ENCODE measurements at regions not wholly inside any gene's neighbourhood (a gene's known extent, or its start where the extent isn't known, plus 50 kb on each side); places are given as distances from the start of the nearest gene placed in this dataset.

- Mint-ChIP-seq H3K4me3 (no peak overlapping the region), H3K4me1 (no peaks in the 10 kb centered on the region), H3K27ac (no peak overlapping the region), H3K36me3 (peaks cover 12% of the 10 kb centered on the region), H3K9me3 (peaks cover 22% of the 10 kb centered on the region), H3K27me3 (ENCODE audit: low read depth) (no peaks in the 10 kb centered on the region; the same call in 1 of the 2 replicates)
- ATAC-seq (no peak), DNase-seq (ENCODE audit: low spot score) (no peak)
- TF ChIP-seq FOXJ3 (CRISPR knock-in tag; IDR thresholded peaks at IDR 0.05; ENCODE audit: borderline replicate concordance) = no peak
- TF ChIP-seq MXD4 (CRISPR knock-in tag; IDR thresholded peaks at IDR 0.05; ENCODE audit: borderline replicate concordance) = no peak
- no peak for TF ChIP-seq NR1H2 (CRISPR knock-in tag; IDR thresholded peaks at IDR 0.05)
- TF ChIP-seq TEAD4 (CRISPR knock-in tag; IDR thresholded peaks at IDR 0.05) = no peak
- no peak for TF ChIP-seq ZNF416 (CRISPR knock-in tag; IDR thresholded peaks at IDR 0.05)
- TF ChIP-seq ATF1 (CRISPR knock-in tag; IDR thresholded peaks at IDR 0.05) = no peak
- no peak for TF ChIP-seq FOXK1 (CRISPR knock-in tag; IDR thresholded peaks at IDR 0.05)
- TF ChIP-seq ATF3 (CRISPR knock-in tag; conservative IDR thresholded peaks at IDR 0.05) = no peak
- no peak for TF ChIP-seq FOXP1 (CRISPR knock-in tag; IDR thresholded peaks at IDR 0.05; ENCODE audit: borderline replicate concordance)
- TF ChIP-seq ESRRA (CRISPR knock-in tag; IDR thresholded peaks at IDR 0.05; ENCODE audit: borderline replicate concordance) = no peak
- no peak for TF ChIP-seq NFYB (CRISPR knock-in tag; conservative IDR thresholded peaks at IDR 0.05; ENCODE audit: low read depth)
- CTCF ChIA-PET = interaction anchor here (0.6 kb wide), 1 partner anchor 806 kb away, joined by 3 read pairs; no protein-coding TSS in a partner anchor
- POLR2A ChIA-PET = no interaction called here
Measured at GRCh38 chr5:117271656-117272055, 697.0 kb upstream of the SEMA6A start.

- Mint-ChIP-seq H3K27me3 (ENCODE audit: low read depth) (no peaks in the 10 kb centered on the region), H3K27ac (no peak overlapping the region), H3K4me1 (peaks cover 8% of the 10 kb centered on the region; the same call in 1 of the 2 replicates), H3K4me3 (no peak overlapping the region), H3K36me3 (peaks cover 26% of the 10 kb centered on the region), H3K9me3 (peaks cover 37% of the 10 kb centered on the region)
- CTCF ChIA-PET = no interaction called here
- TF ChIP-seq ZNF512 (CRISPR knock-in tag; IDR thresholded peaks at IDR 0.05; ENCODE audit: borderline replicate concordance) = no peak
- no peak for TF ChIP-seq SOX15 (CRISPR knock-in tag; IDR thresholded peaks at IDR 0.05)
- DNase-seq (ENCODE audit: low spot score) (no peak), ATAC-seq (no peak)
- POLR2A ChIA-PET = no interaction called here
Measured at GRCh38 chr5:117266280-117266679, 691.7 kb upstream of the SEMA6A start.

GRCh38 chr5:117263231-117263630 lies 688.6 kb upstream of the SEMA6A start:
- H3K27me3 Mint-ChIP-seq (ENCODE audit: low read depth) = no peaks in the 10 kb centered on the region
- ChIA-PET CTCF (no interaction called here), POLR2A (no interaction called here)
- H3K9me3 Mint-ChIP-seq = peaks cover 37% of the 10 kb centered on the region
- H3K4me3 Mint-ChIP-seq = no peak overlapping the region
- peaks cover 26% of the 10 kb centered on the region for H3K36me3 Mint-ChIP-seq
- H3K27ac Mint-ChIP-seq = no peak overlapping the region
- no peak for ATAC-seq
- no peak for DNase-seq (ENCODE audit: low spot score)
- H3K4me1 Mint-ChIP-seq = peaks cover 8% of the 10 kb centered on the region; the same call in 1 of the 2 replicates
- TF ChIP-seq KAT7 (CRISPR knock-in tag; IDR thresholded peaks at IDR 0.05; ENCODE audit: borderline replicate concordance) = no peak
- no peak for TF ChIP-seq HMGXB4 (CRISPR knock-in tag; IDR thresholded peaks at IDR 0.05)
- no peak for TF ChIP-seq NFYB (CRISPR knock-in tag; conservative IDR thresholded peaks at IDR 0.05; ENCODE audit: low read depth)
- TF ChIP-seq ZNF396 (CRISPR knock-in tag; IDR thresholded peaks at IDR 0.05; ENCODE audit: borderline replicate concordance) = no peak
- TF ChIP-seq ARID4B (CRISPR knock-in tag; IDR thresholded peaks at IDR 0.05; ENCODE audit: borderline replicate concordance) = no peak
- TF ChIP-seq ZMAT4 (CRISPR knock-in tag; IDR thresholded peaks at IDR 0.05) = no peak
- TF ChIP-seq NR1H2 (CRISPR knock-in tag; IDR thresholded peaks at IDR 0.05) = no peak
- no peak for TF ChIP-seq SMAD4 (CRISPR knock-in tag; IDR thresholded peaks at IDR 0.05)
- no peak for TF ChIP-seq ZNF512 (CRISPR knock-in tag; IDR thresholded peaks at IDR 0.05; ENCODE audit: borderline replicate concordance)
- TF ChIP-seq E2F1 (CRISPR knock-in tag; IDR thresholded peaks at IDR 0.05) = no peak
- no peak for TF ChIP-seq TCF7 (CRISPR knock-in tag; IDR thresholded peaks at IDR 0.05; ENCODE audit: low read depth)
